HEK293 (cell line): ENCODE measurements at regions not wholly inside any gene's neighbourhood (a gene's known extent, or its start where the extent isn't known, plus 50 kb on each side); places are given as distances from the start of the nearest gene placed in this dataset.

ENCODE experiments used
- CTCF ChIA-PET: fragments of 350-600 bp; formaldehyde crosslinking; extraction: SDS; loops from one replicate; lab custom pipeline; 2021; ENCODE audit warnings: antibody characterized with exemption; lab: Yijun Ruan, JAX
- POLR2A ChIA-PET: fragments of 300-600 bp; formaldehyde crosslinking; extraction: SDS; loops from one replicate; lab custom pipeline; 2020; ENCODE audit warnings: antibody characterized with exemption, inconsistent platforms; lab: Yijun Ruan, JAX
- H3K27ac ChIP-seq: fragments of 200-500 bp; sonication (Bioruptor generic); 2 replicates; pipeline ENCODE4 v1.5.1; 2014; ENCODE audit warnings: low read depth, low read length, control low read depth, inconsistent platforms; ENCODE audit errors: extremely low read depth
- H3K36me3 ChIP-seq, 2 experiments: fragments of 200-500 bp in 1 of 2; sonication (Bioruptor generic) in 1 of 2; 1 replicate in 1 of 2; 2 replicates in 1 of 2; pipeline ENCODE4 v1.5.1; 2014 to 2017; ENCODE audit warnings: inconsistent platforms in 2 of 2, low read length in 2 of 2; ENCODE audit not compliant: control insufficient read depth in 2 of 2, insufficient read depth in 1 of 2
- H3K4me1 ChIP-seq: fragments of 200-500 bp; sonication (Bioruptor generic); 2 replicates; pipeline ENCODE4 v1.5.1; 2014; ENCODE audit warnings: mild to moderate bottlenecking, low read length, inconsistent platforms; ENCODE audit not compliant: control insufficient read depth, insufficient read depth
- H3K4me3 ChIP-seq: 2 replicates; pipeline ENCODE4 v1.5.1; 2011; ENCODE audit warnings: low read depth, mild to moderate bottlenecking, control low read depth, low read length, moderate library complexity
- H3K9me3 ChIP-seq: fragments of 200-500 bp; sonication (Bioruptor generic); 2 replicates; pipeline ENCODE4 v1.5.1; 2014; ENCODE audit warnings: low read depth, low read length, inconsistent platforms; ENCODE audit not compliant: control insufficient read depth, insufficient read depth
- EGR2 ChIP-seq: fragments of 450-650 bp; formaldehyde crosslinking; IDR thresholded peaks from 2 replicates; pipeline ENCODE4 v1.5.1; 2016; ENCODE audit warnings: low read depth, missing biosample characterization, missing genetic modification characterization
- GLIS1 ChIP-seq: fragments of 450-650 bp; formaldehyde crosslinking; IDR thresholded peaks from 2 replicates; pipeline ENCODE4 v1.5.1; 2016; ENCODE audit warnings: missing biosample characterization, missing genetic modification characterization
- SALL2 ChIP-seq: fragments of 450-650 bp; formaldehyde crosslinking; IDR thresholded peaks from 2 replicates; pipeline ENCODE4 v1.5.0; 2017; ENCODE audit warnings: missing biosample characterization, mild to moderate bottlenecking, missing genetic modification characterization, borderline replicate concordance
- TCF7L2 ChIP-seq: IDR thresholded peaks from 2 replicates; pipeline ENCODE4 v1.6.1; 2011; ENCODE audit warnings: low read depth, mild to moderate bottlenecking, inconsistent platforms, low read length, moderate library complexity, borderline replicate concordance
- WT1 ChIP-seq: fragments of 450-650 bp; formaldehyde crosslinking; IDR thresholded peaks from 2 replicates; pipeline ENCODE4 v1.5.1; 2016; ENCODE audit warnings: missing biosample characterization, missing genetic modification characterization
- ZFHX2 ChIP-seq: fragments of 450-650 bp; formaldehyde crosslinking; conservative IDR thresholded peaks from 2 replicates; pipeline ENCODE4 v1.5.1; 2016; ENCODE audit warnings: missing biosample characterization, missing genetic modification characterization
- ZFP37 ChIP-seq: fragments of 450-650 bp; formaldehyde crosslinking; IDR thresholded peaks from 2 replicates; pipeline ENCODE4 v1.5.1; 2016; ENCODE audit warnings: missing biosample characterization, missing genetic modification characterization
- ZNF114 ChIP-seq: fragments of 450-650 bp; formaldehyde crosslinking; IDR thresholded peaks from 2 replicates; pipeline ENCODE4 v1.5.0; 2017; ENCODE audit warnings: missing biosample characterization, missing genetic modification characterization
- ZNF157 ChIP-seq: fragments of 450-650 bp; formaldehyde crosslinking; IDR thresholded peaks from 2 replicates; pipeline ENCODE4 v1.5.1; 2016; ENCODE audit warnings: missing biosample characterization, missing genetic modification characterization
- ZNF2 ChIP-seq: fragments of 450-650 bp; formaldehyde crosslinking; IDR thresholded peaks from 2 replicates; pipeline ENCODE4 v1.5.1; 2016; ENCODE audit warnings: missing biosample characterization, missing genetic modification characterization
- ZNF23 ChIP-seq: fragments of 450-650 bp; formaldehyde crosslinking; IDR thresholded peaks from 2 replicates; pipeline ENCODE4 v1.5.1; 2016; ENCODE audit warnings: missing biosample characterization, missing genetic modification characterization, borderline replicate concordance
- ZNF239 ChIP-seq: fragments of 450-650 bp; formaldehyde crosslinking; IDR thresholded peaks from 2 replicates; pipeline ENCODE4 v1.5.1; 2016; ENCODE audit warnings: missing biosample characterization, missing genetic modification characterization
- ZNF292 ChIP-seq: fragments of 450-650 bp; formaldehyde crosslinking; IDR thresholded peaks from 2 replicates; pipeline ENCODE4 v1.5.1; 2016; ENCODE audit warnings: low read depth, missing biosample characterization, missing genetic modification characterization, borderline replicate concordance
- ZNF335 ChIP-seq: fragments of 450-650 bp; formaldehyde crosslinking; conservative IDR thresholded peaks from 2 replicates; pipeline ENCODE4 v1.5.1; 2016; ENCODE audit warnings: missing biosample characterization, missing genetic modification characterization
- ZNF433 ChIP-seq: fragments of 450-650 bp; formaldehyde crosslinking; IDR thresholded peaks from 2 replicates; pipeline ENCODE4 v1.5.1; 2016; ENCODE audit warnings: missing biosample characterization, missing genetic modification characterization, low read depth
- ZNF596 ChIP-seq: fragments of 450-650 bp; IDR thresholded peaks from 2 replicates; pipeline ENCODE4 v1.5.0; 2018; ENCODE audit warnings: missing biosample characterization, mild to moderate bottlenecking, missing genetic modification characterization, moderate library complexity
- ZNF626 ChIP-seq: fragments of 450-650 bp; sonication (Bioruptor Pico); formaldehyde crosslinking; IDR thresholded peaks from 2 replicates; pipeline ENCODE4 v1.5.1; 2018; ENCODE audit warnings: missing biosample characterization, missing genetic modification characterization, inconsistent platforms
- ZNF654 ChIP-seq: fragments of 450-650 bp; formaldehyde crosslinking; IDR thresholded peaks from 2 replicates; pipeline ENCODE4 v1.5.1; 2016; ENCODE audit warnings: low read depth, missing biosample characterization, missing genetic modification characterization
- ZNF76 ChIP-seq: fragments of 450-650 bp; formaldehyde crosslinking; IDR thresholded peaks from 2 replicates; pipeline ENCODE4; 2016; ENCODE audit warnings: low read depth, missing biosample characterization, missing genetic modification characterization, borderline replicate concordance
- TF ChIP-seq, protein P1 (sequence below): fragments of 450-650 bp; formaldehyde crosslinking; IDR thresholded peaks from 2 replicates; pipeline ENCODE4 v1.5.1; 2017; ENCODE audit warnings: missing biosample characterization, missing genetic modification characterization
- TF ChIP-seq, protein P2 (sequence below): fragments of 450-650 bp; IDR thresholded peaks from 2 replicates; pipeline ENCODE4 v1.5.1; 2018; ENCODE audit warnings: missing biosample characterization, mild to moderate bottlenecking, missing genetic modification characterization
- TF ChIP-seq, protein P3 (sequence below): fragments of 450-650 bp; formaldehyde crosslinking; IDR thresholded peaks from 2 replicates; pipeline ENCODE4 v1.5.1; 2016; ENCODE audit warnings: missing biosample characterization, missing genetic modification characterization
- TF ChIP-seq, protein P4 (sequence below): fragments of 450-650 bp; formaldehyde crosslinking; IDR thresholded peaks from 2 replicates; pipeline ENCODE4 v1.5.1; 2016; ENCODE audit warnings: missing biosample characterization, missing genetic modification characterization

DNA sequence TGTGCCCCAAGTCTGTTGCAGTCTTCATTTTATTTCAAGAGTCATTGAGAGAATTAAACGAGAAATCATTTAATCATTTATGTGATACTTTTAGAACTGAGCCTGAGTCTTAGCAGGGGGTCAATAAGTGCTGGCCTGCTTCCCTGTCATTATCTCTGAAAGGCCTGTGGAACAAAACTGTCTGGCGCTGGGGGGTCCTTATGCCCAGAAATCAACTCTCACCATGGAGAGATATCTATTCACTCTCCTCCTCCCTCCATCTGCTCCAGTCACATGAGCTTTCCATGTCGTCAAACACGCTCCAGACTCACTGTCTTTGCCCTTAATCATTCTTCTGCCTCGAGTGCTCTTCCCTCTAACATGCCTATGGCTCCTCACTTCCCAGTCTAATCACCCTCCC, 136.8 kb downstream of the ESM1 start:
- CTCF ChIA-PET, result interaction anchor here (0.6 to 5.3 kb wide), 6 partner anchors 18 to 473 kb away, joined by 3 to 25 read pairs (median 4); partner anchors contain the start of gene SNX18
- H3K4me3 ChIP-seq, result no peak overlapping the region
- H3K36me3 ChIP-seq, result no peaks in the 10 kb centered on the region
- no peak overlapping the region for H3K27ac ChIP-seq
- peak; percentile 14; the same call in 1 of the 2 replicates for TF ChIP-seq GLIS1
- no peak for TF ChIP-seq ZFP37
- no peak for TF ChIP-seq ZNF239 (tag by site-specific recombination)
- TF ChIP-seq, all 188 proteins: peak for 1
- POLR2A ChIA-PET, result no interaction called here
- H3K9me3 ChIP-seq, result no peaks in the 10 kb centered on the region
- 0 out of 2 replicates have a peak, but pooled peaks cover 2% of the 10 kb centered on the region for H3K4me1 ChIP-seq

DNA sequence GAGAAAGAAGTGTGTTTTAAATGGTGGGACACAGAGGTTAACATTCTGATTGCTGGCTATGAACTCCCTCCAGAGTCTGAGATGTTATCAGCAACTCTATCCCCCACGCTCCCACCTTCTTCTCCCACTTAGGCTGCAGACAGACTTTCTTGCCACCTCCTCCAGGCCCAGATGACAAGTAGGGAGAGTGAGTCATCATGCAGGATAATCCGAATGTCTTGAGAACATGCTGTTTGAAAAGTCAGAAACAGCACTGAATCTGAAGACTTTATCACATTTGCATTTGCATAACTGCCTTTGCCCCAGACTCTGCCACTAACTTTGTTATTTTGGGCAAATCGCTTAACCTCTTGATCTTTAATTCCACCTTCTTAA, 139.8 kb downstream of the ESM1 start:
- Histone ChIP-seq H3K36me3 (no peaks in the 10 kb centered on the region), H3K4me1 (0 out of 2 replicates have a peak, but pooled peaks cover 2% of the 10 kb centered on the region), H3K27ac (no peak overlapping the region), H3K4me3 (no peak overlapping the region), H3K9me3 (no peaks in the 10 kb centered on the region)
- TF ChIP-seq ZNF626 (tag by site-specific recombination), result no peak
- TF ChIP-seq, protein P1, sequence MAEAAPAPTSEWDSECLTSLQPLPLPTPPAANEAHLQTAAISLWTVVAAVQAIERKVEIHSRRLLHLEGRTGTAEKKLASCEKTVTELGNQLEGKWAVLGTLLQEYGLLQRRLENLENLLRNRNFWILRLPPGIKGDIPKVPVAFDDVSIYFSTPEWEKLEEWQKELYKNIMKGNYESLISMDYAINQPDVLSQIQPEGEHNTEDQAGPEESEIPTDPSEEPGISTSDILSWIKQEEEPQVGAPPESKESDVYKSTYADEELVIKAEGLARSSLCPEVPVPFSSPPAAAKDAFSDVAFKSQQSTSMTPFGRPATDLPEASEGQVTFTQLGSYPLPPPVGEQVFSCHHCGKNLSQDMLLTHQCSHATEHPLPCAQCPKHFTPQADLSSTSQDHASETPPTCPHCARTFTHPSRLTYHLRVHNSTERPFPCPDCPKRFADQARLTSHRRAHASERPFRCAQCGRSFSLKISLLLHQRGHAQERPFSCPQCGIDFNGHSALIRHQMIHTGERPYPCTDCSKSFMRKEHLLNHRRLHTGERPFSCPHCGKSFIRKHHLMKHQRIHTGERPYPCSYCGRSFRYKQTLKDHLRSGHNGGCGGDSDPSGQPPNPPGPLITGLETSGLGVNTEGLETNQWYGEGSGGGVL, result peak; percentile 71
- TF ChIP-seq, protein P2, sequence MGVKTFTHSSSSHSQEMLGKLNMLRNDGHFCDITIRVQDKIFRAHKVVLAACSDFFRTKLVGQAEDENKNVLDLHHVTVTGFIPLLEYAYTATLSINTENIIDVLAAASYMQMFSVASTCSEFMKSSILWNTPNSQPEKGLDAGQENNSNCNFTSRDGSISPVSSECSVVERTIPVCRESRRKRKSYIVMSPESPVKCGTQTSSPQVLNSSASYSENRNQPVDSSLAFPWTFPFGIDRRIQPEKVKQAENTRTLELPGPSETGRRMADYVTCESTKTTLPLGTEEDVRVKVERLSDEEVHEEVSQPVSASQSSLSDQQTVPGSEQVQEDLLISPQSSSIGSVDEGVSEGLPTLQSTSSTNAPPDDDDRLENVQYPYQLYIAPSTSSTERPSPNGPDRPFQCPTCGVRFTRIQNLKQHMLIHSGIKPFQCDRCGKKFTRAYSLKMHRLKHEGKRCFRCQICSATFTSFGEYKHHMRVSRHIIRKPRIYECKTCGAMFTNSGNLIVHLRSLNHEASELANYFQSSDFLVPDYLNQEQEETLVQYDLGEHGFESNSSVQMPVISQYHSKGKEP (tag by site-specific recombination), result no peak
- peak; percentile 93 for TF ChIP-seq ZFHX2 (tag by site-specific recombination)
- TF ChIP-seq ZNF596, result no peak
- peak; percentile 92 for TF ChIP-seq EGR2
- ChIA-PET CTCF (interaction anchor here (0.6 to 3.2 kb wide), 28 partner anchors 9 to 602 kb away, joined by 3 to 56 read pairs (median 6); partner anchors contain the start of genes GPX8 and SNX18), POLR2A (no interaction called here)

DNA sequence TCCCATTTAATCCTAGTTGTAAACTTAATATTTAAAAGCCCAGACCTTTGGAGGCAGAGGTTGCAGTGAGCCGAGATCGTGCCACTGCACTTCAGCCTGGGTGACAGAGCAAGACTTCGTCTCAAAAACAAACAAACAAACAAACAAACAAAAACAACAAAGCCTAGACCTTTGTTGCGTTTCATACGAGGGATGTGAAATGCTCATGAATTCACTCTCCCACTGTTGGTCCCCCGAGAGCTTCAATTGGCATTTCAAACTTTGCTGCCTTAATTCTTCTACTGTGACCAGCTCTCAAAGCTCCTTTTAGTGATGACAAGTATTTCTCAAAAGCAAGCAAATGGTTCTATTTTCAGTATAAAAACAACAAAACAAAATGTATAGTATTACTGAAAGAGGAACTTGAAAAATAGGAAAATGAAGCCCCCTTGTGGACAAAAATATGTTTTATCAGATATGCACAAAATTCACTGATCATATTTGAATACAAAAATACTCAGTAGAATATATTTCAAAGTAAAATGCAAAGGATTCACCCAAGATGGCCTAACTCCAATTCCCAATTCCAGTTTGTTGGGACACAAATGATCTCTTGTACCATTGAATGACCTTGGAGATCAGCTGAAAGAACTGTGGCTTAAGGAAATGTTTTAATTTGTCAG, 140.4 kb downstream of the ESM1 start:
- POLR2A ChIA-PET, result no interaction called here
- H3K4me1 ChIP-seq, result no peaks in the 10 kb centered on the region
- CTCF ChIA-PET, result interaction anchor here (0.6 to 3.2 kb wide), 51 partner anchors 9 to 1680 kb away, joined by 3 to 56 read pairs (median 4); partner anchors contain the start of genes GPX8 and SNX18
- H3K27ac ChIP-seq, result no peak overlapping the region
- H3K9me3 ChIP-seq, result no peaks in the 10 kb centered on the region
- H3K4me3 ChIP-seq, result no peak overlapping the region
- TF ChIP-seq ZNF114 (no peak), TCF7L2 (no peak), ZNF433 (tag by site-specific recombination) (no peak), ZNF23 (tag by site-specific recombination) (no peak), ZNF157 (tag by site-specific recombination) (no peak), ZNF292 (tag by site-specific recombination) (no peak), WT1 (tag by site-specific recombination) (no peak), ZNF335 (tag by site-specific recombination) (peak; percentile 31; the same call in 1 of the 2 replicates), ZNF76 (no peak), SALL2 (tag by site-specific recombination) (no peak), ZNF654 (tag by site-specific recombination) (peak; percentile 67), ZNF2 (tag by site-specific recombination) (no peak)
- TF ChIP-seq, protein P3, sequence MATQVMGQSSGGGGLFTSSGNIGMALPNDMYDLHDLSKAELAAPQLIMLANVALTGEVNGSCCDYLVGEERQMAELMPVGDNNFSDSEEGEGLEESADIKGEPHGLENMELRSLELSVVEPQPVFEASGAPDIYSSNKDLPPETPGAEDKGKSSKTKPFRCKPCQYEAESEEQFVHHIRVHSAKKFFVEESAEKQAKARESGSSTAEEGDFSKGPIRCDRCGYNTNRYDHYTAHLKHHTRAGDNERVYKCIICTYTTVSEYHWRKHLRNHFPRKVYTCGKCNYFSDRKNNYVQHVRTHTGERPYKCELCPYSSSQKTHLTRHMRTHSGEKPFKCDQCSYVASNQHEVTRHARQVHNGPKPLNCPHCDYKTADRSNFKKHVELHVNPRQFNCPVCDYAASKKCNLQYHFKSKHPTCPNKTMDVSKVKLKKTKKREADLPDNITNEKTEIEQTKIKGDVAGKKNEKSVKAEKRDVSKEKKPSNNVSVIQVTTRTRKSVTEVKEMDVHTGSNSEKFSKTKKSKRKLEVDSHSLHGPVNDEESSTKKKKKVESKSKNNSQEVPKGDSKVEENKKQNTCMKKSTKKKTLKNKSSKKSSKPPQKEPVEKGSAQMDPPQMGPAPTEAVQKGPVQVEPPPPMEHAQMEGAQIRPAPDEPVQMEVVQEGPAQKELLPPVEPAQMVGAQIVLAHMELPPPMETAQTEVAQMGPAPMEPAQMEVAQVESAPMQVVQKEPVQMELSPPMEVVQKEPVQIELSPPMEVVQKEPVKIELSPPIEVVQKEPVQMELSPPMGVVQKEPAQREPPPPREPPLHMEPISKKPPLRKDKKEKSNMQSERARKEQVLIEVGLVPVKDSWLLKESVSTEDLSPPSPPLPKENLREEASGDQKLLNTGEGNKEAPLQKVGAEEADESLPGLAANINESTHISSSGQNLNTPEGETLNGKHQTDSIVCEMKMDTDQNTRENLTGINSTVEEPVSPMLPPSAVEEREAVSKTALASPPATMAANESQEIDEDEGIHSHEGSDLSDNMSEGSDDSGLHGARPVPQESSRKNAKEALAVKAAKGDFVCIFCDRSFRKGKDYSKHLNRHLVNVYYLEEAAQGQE (tag by site-specific recombination), result no peak
- TF ChIP-seq, protein P4, sequence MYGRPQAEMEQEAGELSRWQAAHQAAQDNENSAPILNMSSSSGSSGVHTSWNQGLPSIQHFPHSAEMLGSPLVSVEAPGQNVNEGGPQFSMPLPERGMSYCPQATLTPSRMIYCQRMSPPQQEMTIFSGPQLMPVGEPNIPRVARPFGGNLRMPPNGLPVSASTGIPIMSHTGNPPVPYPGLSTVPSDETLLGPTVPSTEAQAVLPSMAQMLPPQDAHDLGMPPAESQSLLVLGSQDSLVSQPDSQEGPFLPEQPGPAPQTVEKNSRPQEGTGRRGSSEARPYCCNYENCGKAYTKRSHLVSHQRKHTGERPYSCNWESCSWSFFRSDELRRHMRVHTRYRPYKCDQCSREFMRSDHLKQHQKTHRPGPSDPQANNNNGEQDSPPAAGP (tag by site-specific recombination), result no peak
- H3K36me3 ChIP-seq, result no peaks in the 10 kb centered on the region
